Omental fat pad (tissue), 3 donors: ENCODE measurements at regions not wholly inside any gene's neighbourhood (a gene's known extent, or its start where the extent isn't known, plus 50 kb on each side); places are given as distances from the start of the nearest gene placed in this dataset.

Source experiments
- ATAC-seq: fragments of 150-250 bp; one replicate; pipeline ENCODE4 v1.9.1; 2016; ENCODE audit warnings: mild to moderate bottlenecking, moderate library complexity; ENCODE audit not compliant: low FRiP score
- DNase-seq: peaks from one replicate; pipeline ENCODE4 v3.0.0-alpha.2; 2019; ENCODE audit warnings: low spot score
- TF ChIP-seq, protein P1 (sequence below), 3 donors: fragments of 450-650 bp; IDR thresholded peaks; one replicate each; pipeline ENCODE4 v1.5.1; 2016 to 2017; ENCODE audit warnings: antibody characterized with exemption in 3 of 3, mild to moderate bottlenecking in 3 of 3, moderate library complexity in 2 of 3

DNA sequence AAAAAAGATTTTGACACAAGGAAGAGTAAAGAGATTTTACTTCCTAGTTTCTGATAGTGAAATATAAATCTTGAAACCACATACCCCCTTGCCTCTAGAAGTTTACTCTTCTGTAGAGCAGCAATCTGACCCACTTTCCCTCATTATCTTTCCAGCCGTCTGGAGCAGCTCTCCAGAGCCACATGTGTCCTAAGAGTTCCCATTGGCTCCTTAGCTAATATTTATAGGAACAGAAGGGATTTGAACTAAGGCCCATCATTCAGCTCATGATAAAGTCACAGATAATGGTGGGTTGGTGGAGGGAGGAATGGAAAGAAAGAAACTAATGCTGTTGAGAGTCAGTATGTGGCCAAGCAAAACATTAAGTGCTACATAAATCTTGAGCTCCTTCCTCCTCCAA, 121.8 kb downstream of the INHBA start:
- no peak for ATAC-seq
- DNase-seq, result no peak
- TF ChIP-seq, protein P1, sequence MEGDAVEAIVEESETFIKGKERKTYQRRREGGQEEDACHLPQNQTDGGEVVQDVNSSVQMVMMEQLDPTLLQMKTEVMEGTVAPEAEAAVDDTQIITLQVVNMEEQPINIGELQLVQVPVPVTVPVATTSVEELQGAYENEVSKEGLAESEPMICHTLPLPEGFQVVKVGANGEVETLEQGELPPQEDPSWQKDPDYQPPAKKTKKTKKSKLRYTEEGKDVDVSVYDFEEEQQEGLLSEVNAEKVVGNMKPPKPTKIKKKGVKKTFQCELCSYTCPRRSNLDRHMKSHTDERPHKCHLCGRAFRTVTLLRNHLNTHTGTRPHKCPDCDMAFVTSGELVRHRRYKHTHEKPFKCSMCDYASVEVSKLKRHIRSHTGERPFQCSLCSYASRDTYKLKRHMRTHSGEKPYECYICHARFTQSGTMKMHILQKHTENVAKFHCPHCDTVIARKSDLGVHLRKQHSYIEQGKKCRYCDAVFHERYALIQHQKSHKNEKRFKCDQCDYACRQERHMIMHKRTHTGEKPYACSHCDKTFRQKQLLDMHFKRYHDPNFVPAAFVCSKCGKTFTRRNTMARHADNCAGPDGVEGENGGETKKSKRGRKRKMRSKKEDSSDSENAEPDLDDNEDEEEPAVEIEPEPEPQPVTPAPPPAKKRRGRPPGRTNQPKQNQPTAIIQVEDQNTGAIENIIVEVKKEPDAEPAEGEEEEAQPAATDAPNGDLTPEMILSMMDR (IDR thresholded peaks at IDR 0.05), result no peak

DNA sequence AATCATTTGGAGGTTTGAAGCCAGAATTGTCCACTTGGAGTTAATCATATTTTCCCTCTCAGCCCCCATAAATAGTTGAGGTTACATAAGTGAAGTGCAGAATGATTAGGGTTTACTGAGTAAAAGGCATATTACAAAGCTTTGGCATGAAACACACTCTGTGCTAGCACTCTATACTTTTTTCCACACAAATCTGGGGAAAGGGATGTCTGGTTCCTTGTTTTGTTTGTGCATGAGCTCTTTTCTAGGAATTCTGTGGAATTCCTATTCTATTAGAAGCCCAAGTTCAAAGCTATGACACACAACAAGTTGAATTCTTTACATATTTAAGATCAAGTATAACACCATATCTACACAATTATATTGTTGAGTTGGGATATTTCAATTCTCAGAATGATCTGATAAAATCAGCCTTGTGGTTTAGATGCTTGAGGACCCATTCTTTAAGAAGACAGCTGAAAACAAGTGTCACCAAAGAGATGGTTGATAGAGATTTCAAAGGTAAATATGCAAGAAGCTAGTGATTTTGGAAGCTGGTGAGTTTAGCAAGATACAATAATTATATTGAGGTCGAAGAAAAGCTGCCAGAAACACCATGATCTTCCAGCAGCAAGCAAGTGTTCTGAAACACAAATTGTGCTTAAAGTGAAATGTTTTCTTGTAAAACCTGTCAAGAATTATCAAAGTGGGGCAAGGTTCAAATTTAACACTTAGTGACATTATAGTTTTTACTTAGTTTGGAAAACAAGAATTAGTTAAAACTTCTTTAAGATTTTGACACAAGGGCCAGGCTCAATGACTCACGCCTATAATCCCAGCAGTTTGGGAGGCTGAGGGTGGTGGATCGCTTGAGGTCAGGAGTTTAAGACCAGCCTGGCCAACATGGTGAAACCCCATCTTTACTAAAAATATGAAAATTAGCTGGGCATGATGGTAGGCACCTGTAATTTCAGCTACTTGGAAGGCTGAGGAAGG, 122.6 kb downstream of the INHBA start:
- ATAC-seq, result no peak
- DNase-seq, result no peak
- TF ChIP-seq, protein P1 (IDR thresholded peaks at IDR 0.05), result no peak

DNA sequence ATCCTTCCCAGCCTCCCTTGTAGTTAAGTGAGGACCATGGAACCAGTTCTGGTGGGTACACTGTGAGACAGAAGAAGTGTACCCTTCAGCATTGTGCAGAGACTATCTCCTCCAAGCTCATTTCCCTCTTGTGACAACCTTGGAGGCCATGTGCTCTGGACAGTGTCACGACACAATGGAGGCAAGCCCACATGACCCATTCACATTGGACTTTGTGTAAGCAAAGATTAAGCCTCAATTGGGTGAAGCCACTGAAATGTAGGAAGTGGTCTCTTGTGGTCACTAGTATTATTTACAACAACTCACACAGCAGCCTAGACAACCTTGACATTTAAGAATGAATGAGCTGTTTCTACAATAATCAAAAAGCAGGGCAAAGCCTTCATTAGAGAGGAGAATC, 124.2 kb downstream of the INHBA start:
- TF ChIP-seq, protein P1 (IDR thresholded peaks at IDR 0.05), result no peak
- no peak for DNase-seq
- no peak for ATAC-seq

DNA sequence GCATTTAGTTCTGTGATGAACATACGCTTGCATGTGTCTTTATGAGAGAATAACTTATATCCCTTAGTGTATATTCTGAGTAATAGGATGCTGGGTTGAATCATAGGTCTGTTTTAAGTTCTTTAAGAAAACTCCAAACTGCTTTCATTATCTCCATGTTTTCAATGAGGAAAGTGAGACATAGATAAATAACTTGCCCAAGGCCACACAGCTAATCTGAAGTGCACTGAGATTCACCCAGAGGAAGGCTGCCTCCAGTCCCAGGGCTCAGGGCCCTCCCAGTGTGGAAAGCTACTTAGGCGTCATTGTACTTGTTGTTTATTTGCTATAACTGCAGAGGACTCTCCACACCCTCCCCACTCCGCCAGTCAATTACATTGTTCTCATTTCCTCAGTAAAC, 126.7 kb downstream of the INHBA start:
- DNase-seq (no peak), ATAC-seq (no peak)
- TF ChIP-seq, protein P1 (IDR thresholded peaks at IDR 0.05), result no peak

DNA sequence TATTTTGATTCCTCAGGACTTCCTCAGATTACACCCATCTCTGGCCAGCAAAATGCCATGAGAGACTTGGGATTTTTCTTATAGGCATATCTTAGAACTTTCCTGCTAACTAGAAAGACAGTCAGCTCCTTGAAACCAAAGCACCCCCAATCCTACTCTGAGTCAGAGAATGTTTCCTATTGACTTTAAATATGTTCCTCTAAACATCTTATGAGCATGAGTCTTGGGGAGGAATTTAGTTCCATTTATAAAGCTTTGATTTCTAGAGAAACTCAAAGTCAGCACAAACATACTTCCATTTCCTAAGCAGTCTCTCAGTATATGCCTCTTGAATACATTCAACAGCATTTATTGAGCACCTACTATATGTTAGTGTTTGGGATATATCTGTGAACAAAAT, 128.5 kb downstream of the INHBA start:
- TF ChIP-seq, protein P1 (IDR thresholded peaks at IDR 0.05), result no peak
- DNase-seq (no peak), ATAC-seq (no peak)

DNA sequence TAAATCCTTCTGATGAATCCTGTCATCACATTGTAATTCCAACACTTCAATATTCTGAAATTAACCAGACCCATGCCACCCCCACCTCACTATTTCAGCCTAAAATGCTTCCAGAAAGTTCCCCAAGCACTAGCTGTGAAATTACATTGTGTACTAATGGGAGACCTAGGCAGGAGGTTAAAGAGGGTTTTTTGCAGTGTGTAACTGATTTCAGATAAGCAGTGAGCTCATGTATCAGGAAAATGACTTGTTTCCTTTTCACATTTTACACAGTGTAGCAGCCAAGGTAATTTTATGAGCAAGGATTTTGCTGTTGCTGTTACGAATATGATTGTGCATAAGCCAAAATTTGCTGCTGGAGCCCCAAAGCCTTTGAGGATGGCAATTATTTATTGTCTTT, 129.0 kb downstream of the INHBA start:
- ATAC-seq, result no peak
- DNase-seq, result no peak
- TF ChIP-seq, protein P1 (IDR thresholded peaks at IDR 0.05), result no peak

DNA sequence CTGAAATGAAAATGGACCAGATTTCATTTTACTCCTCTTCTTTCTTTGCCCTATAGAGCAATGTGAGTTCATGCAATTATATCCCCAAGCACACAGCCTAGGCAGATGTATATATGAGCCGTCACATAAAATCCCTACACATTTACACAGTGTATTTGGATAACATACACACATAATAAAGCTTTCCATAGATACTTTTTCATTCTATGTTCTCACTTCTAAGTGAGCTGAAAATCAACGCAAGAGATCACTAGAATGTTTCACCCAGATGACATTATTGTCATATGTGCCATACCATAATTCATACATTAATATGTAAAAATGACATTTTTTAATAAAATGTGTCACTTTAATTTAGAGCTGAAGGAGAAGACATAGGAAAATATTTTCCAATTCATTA, 129.4 kb downstream of the INHBA start:
- ATAC-seq, result no peak
- DNase-seq, result no peak

More for the DNA sequence above, 129.4 kb downstream of the INHBA start:
- TF ChIP-seq, protein P1 (IDR thresholded peaks at IDR 0.05), result no peak
